ENCODE measurements at regions not wholly inside any gene's neighbourhood (a gene's known extent, or its start where the extent isn't known, plus 50 kb on each side); places are given as distances from the start of the nearest gene placed in this dataset.

DNA sequence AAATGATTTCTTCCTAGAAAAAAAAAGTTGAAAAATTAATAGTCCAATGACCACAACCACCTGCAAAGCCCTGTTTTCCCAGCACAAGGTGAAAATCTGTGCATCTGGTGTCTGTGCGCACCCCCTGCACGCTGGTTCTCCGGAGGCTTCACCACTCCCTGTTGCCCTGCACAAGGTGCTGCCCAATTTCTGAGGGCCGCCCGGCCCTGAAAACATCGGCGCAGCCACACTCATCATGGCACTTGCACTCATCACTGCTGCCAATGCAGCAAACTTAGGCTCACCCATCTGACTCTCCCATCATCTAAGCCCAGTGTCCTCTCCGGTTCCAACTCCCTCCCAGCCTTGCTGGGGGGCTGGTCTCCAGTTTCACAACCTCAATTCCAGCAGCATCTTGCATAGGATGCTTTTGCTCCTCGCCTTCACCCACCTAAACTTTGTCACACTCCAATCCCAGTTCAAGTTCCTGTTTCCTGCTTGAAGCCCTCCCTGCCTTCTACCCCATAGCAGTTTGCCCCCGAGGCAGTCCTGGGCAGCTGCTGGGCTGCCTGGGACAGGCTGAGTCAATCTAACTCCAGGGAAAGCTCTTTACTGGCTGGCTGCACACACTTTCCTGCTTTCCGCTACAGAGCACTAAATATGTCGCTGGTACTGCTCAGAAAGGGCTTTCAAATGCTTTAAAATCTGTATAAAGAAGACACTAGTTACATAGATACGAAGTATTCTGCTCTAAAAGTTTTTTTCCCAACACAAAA, 522.5 kb upstream of the ID2 start:
- intact Hi-C loops (cut with DNase I, micrococcal nuclease): no loop called here
- H3K36me3 ChIP-seq (ENCODE audit: low read depth): no peaks in the 10 kb centered on the region
- no peaks in the 10 kb centered on the region for H3K4me1 ChIP-seq (ENCODE audit: low read depth)
- TF ChIP-seq, protein P1, sequence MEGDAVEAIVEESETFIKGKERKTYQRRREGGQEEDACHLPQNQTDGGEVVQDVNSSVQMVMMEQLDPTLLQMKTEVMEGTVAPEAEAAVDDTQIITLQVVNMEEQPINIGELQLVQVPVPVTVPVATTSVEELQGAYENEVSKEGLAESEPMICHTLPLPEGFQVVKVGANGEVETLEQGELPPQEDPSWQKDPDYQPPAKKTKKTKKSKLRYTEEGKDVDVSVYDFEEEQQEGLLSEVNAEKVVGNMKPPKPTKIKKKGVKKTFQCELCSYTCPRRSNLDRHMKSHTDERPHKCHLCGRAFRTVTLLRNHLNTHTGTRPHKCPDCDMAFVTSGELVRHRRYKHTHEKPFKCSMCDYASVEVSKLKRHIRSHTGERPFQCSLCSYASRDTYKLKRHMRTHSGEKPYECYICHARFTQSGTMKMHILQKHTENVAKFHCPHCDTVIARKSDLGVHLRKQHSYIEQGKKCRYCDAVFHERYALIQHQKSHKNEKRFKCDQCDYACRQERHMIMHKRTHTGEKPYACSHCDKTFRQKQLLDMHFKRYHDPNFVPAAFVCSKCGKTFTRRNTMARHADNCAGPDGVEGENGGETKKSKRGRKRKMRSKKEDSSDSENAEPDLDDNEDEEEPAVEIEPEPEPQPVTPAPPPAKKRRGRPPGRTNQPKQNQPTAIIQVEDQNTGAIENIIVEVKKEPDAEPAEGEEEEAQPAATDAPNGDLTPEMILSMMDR (IDR thresholded peaks at IDR 0.05): no peak
- no peak for DNase-seq
- H3K9me3 ChIP-seq: no peaks in the 10 kb centered on the region
- no peak for ATAC-seq
- no peak overlapping the region for H3K4me3 ChIP-seq

DNA sequence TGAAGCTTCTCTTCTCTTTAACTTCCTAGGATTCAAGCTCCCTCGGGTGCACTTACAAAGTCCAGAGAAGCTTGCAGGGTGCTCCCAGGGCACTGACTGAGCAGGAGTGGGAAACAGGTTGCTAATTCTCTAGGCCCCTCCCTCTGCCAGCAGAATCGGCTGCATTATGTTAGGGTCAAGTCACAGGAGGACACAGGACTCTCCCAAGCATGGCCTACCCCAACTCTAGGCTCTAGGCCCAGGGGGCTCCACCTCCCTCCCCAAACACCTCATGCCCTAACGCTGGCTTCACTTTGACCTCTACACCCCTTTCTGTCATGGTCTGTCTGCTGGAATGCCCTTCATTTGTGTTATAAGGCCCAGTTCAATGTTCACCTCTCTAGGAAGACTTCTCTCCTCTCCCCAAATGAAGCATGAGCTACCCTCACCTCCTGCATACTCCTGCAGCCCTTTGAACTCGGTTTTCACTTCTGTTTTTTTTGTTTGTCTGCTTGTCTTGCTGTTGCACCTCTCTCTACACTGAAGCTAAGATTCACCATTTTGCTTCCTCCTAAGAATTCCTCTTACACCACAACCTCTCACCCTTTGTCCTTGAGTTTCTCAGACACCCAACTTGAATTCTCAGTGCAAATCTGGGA, 521.8 kb upstream of the ID2 start:
- no peaks in the 10 kb centered on the region for H3K9me3 ChIP-seq
- intact Hi-C loops (cut with DNase I, micrococcal nuclease): no loop called here
- DNase-seq (no peak), ATAC-seq (no peak)
- H3K4me3 ChIP-seq: no peak overlapping the region
- TF ChIP-seq, protein P1 (IDR thresholded peaks at IDR 0.05): no peak
- H3K4me1 ChIP-seq (ENCODE audit: low read depth): no peaks in the 10 kb centered on the region
- no peaks in the 10 kb centered on the region for H3K36me3 ChIP-seq (ENCODE audit: low read depth)

DNA sequence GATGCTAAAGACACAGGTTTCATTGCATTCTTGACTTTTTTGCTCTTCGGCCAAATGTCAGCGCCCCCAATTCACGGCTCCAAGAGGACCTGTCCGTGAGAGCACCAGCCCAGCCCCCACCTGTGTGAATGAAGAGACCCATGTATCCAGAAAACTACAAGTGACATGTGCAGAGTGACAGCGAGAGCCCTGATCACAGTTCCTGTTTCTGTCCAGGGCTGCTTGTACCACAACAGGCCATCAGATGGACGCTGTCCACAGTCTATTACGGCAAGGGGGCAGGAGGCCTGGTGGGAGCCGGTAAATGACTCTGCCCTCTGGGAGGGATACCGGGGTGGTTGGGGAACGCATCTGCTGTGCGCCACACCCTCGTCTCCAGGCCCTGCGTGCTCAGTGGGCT, 520.9 kb upstream of the ID2 start:
- Histone ChIP-seq H3K4me3 (no peak overlapping the region), H3K36me3 (ENCODE audit: low read depth) (no peaks in the 10 kb centered on the region), H3K9me3 (no peaks in the 10 kb centered on the region), H3K4me1 (ENCODE audit: low read depth) (no peaks in the 10 kb centered on the region)
- intact Hi-C loops (cut with DNase I, micrococcal nuclease): no loop called here
- TF ChIP-seq, protein P1 (IDR thresholded peaks at IDR 0.05): no peak
- no peak for DNase-seq
- no peak for ATAC-seq

DNA sequence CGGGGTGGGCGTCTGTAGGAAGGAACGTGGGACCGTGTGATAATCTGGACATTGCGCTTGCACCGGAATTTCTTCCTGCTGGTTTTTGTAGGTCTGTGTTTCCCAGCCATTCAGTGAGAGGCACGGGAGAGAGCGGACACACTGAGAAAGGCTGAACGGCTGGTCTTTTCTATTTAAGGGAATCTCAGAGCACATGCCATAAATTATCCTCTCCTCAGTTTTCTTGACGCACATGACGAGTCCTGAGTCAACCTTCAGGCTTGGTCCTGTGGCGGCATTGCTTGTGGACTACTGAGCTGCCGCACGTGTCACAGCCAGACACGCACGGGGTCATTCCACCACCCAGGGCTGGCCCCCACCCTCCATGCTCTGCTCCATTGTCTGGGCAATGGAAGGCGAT, 519.3 kb upstream of the ID2 start:
- H3K4me1 ChIP-seq (ENCODE audit: low read depth): no peaks in the 10 kb centered on the region
- intact Hi-C loops (cut with DNase I, micrococcal nuclease): no loop called here
- TF ChIP-seq, protein P1 (IDR thresholded peaks at IDR 0.05): no peak
- no peak overlapping the region for H3K4me3 ChIP-seq
- no peaks in the 10 kb centered on the region for H3K9me3 ChIP-seq
- DNase-seq (no peak), ATAC-seq (no peak)
- no peaks in the 10 kb centered on the region for H3K36me3 ChIP-seq (ENCODE audit: low read depth)

DNA sequence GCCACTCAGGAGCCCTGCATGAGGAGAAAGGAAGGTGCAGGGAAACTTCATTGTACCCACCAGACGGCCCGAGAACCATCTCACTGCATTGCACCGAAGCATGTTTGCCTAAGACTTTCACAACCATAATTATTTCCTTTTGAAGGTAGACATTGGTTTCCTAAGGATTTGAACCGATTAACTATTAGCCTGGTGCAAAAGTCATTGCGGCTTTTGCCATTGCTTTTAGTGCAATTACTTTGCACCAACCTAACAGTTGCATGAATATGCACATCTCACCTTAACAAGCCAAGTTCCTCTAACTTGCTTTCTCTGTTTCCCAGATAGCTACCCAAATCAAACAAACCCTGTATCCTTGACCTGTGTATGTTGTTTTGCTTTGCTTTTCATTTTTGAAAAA, 516.3 kb upstream of the ID2 start:
- no peaks in the 10 kb centered on the region for H3K9me3 ChIP-seq
- DNase-seq (no peak), ATAC-seq (no peak)
- TF ChIP-seq, protein P1 (IDR thresholded peaks at IDR 0.05): no peak
- intact Hi-C loops (cut with DNase I, micrococcal nuclease): no loop called here
- no peaks in the 10 kb centered on the region for H3K4me1 ChIP-seq (ENCODE audit: low read depth)
- H3K36me3 ChIP-seq (ENCODE audit: low read depth): no peaks in the 10 kb centered on the region
- no peak overlapping the region for H3K4me3 ChIP-seq

Measured in mucosa of descending colon (tissue), 3 donors.